K562 (cell line): ENCODE measurements at regions not wholly inside any gene's neighbourhood (a gene's known extent, or its start where the extent isn't known, plus 50 kb on each side); places are given as distances from the start of the nearest gene placed in this dataset.

Experiments used
- ATAC-seq: fragments of 200-7000 bp; cut with Tn5 transposase; 3 replicates; pipeline ENCODE4 v1.9.1; 2020; ENCODE audit warnings: moderate library complexity
- BruUV-seq: library from RNA; stranded (reverse); fragments of 400-500 nt; replicated peaks from 2 replicates; lab custom pipeline; 2021; lab: Mats Ljungman, UMichigan
- CTCF ChIA-PET: fragments of 300-600 bp; formaldehyde crosslinking; extraction: SDS; loops from one replicate; lab custom pipeline; 2021; ENCODE audit warnings: low intra/inter-chr PET ratio; lab: Yijun Ruan, JAX
- POLR2A ChIA-PET: fragments of 300-600, 350-650 bp; sonication (Branson Sonifier 250); formaldehyde crosslinking; extraction: SDS; loops from one replicate; lab custom pipeline; 2021; ENCODE audit warnings: antibody characterized with exemption, inconsistent platforms; lab: Yijun Ruan, JAX
- DNase-seq, 4 experiments: peaks; one replicate each; pipeline versions ENCODE4 v3.0.0 to v3.0.0-alpha.2; 2011 to 2018; ENCODE audit warnings: low spot score in 3 of 4, mixed read lengths in 3 of 4; ENCODE audit errors: extremely low read depth in 1 of 4
- FAIRE-seq: peaks from 2 replicates; lab custom pipeline; 2011; peaks lifted over from hg19 to GRCh38; lab: Jason Lieb, UNC
- H2AFZ ChIP-seq: 2 replicates; pipeline ENCODE4 v1.6.0; 2011; ENCODE audit warnings: low read depth, low read length, control low read depth, inconsistent platforms
- H3K27ac ChIP-seq: fragments of 200-600 bp; 3 replicates; pipeline ENCODE4 v1.8.0; 2011; ENCODE audit warnings: low read depth, mild to moderate bottlenecking, control low read depth, inconsistent platforms, low read length, moderate library complexity, mixed read lengths; ENCODE audit errors: extremely low read depth
- H3K27me3 ChIP-seq, 2 experiments: fragments of 300-600 bp in 1 of 2; 2 replicates in 1 of 2; 3 replicates in 1 of 2; pipeline versions ENCODE4 v1.6.0 to v1.8.0; 2011; ENCODE audit warnings: inconsistent platforms in 2 of 2, low read length in 2 of 2, mild to moderate bottlenecking in 1 of 2, mixed read lengths in 1 of 2, moderate library complexity in 1 of 2; ENCODE audit not compliant: control insufficient read depth in 2 of 2, insufficient read depth in 2 of 2
- H3K36me3 ChIP-seq: fragments of 300-600 bp; 3 replicates; pipeline ENCODE4 v1.8.0; 2011; ENCODE audit warnings: mild to moderate bottlenecking, low read length, inconsistent platforms; ENCODE audit not compliant: control insufficient read depth, insufficient read depth
- H3K4me1 ChIP-seq, 2 experiments: fragments of 200-600 bp in 1 of 2; replicated peaks in 1 of 2; 2 replicates in 1 of 2; 3 replicates in 1 of 2; pipeline versions ENCODE4 v1.5.1 to v1.8.0; 2011; ENCODE audit warnings: inconsistent platforms in 2 of 2, low read length in 2 of 2, mild to moderate bottlenecking in 1 of 2, mixed read lengths in 1 of 2, moderate library complexity in 1 of 2; ENCODE audit not compliant: control insufficient read depth in 2 of 2, insufficient read depth in 2 of 2
- H3K4me2 ChIP-seq: 2 replicates; pipeline ENCODE4 v1.6.1; 2011; ENCODE audit warnings: low read length, control low read depth, inconsistent platforms, mixed read lengths; ENCODE audit not compliant: insufficient read depth
- H3K4me3 ChIP-seq: fragments of 200-600 bp; sonication (generic), shearing (Covaris generic); 2 replicates; pipeline ENCODE4 v1.5.1; 2016; ENCODE audit warnings: control low read depth, inconsistent platforms
- H3K79me2 ChIP-seq: fragments of 200-600 bp; 3 replicates; pipeline ENCODE4 v1.8.0; 2011; ENCODE audit warnings: low read length, inconsistent platforms; ENCODE audit not compliant: control insufficient read depth, insufficient read depth
- H3K9ac ChIP-seq, 2 experiments: 2 replicates each; pipeline versions ENCODE4 v1.6.0 to v1.6.1; 2011; ENCODE audit warnings: low read depth in 2 of 2, low read length in 2 of 2, control low read depth in 1 of 2, inconsistent platforms in 1 of 2, mild to moderate bottlenecking in 1 of 2, mixed read lengths in 1 of 2; ENCODE audit not compliant: insufficient read depth in 1 of 2
- H3K9me1 ChIP-seq: one replicate; pipeline ENCODE4 v1.6.0; 2011; ENCODE audit warnings: inconsistent platforms, mild to moderate bottlenecking, low read length, moderate library complexity; ENCODE audit not compliant: control insufficient read depth, insufficient read depth
- H3K9me3 ChIP-seq: replicated peaks from 2 replicates; pipeline ENCODE4 v1.5.1; 2011; ENCODE audit warnings: low read depth, low read length, inconsistent platforms; ENCODE audit not compliant: control insufficient read depth, insufficient read depth
- H4K20me1 ChIP-seq: replicated peaks from 2 replicates; pipeline ENCODE4 v1.6.1; 2011; ENCODE audit warnings: low read length, inconsistent platforms, mixed read lengths; ENCODE audit not compliant: control insufficient read depth, insufficient read depth
- C11orf30 ChIP-seq: fragments of 450-650 bp; IDR thresholded peaks from 2 replicates; pipeline ENCODE4 v1.6.1; 2016; ENCODE audit warnings: low read depth, mild to moderate bottlenecking
- MAFF ChIP-seq: IDR thresholded peaks from 2 replicates; pipeline ENCODE4 v1.6.1; 2012; ENCODE audit warnings: low read length, improper control_type of control experiment
- MAFG ChIP-seq: fragments of 450-650 bp; conservative IDR thresholded peaks from 2 replicates; pipeline ENCODE4 v1.6.1; 2016; ENCODE audit warnings: missing genetic modification characterization, missing compliant biosample characterization
- PML ChIP-seq: IDR thresholded peaks from 2 replicates; pipeline ENCODE4 v1.6.1; 2012; ENCODE audit warnings: low read length, inconsistent platforms
- ZNF134 ChIP-seq: fragments of 250-450 bp; sonication (Bioruptor Pico); conservative IDR thresholded peaks from 2 replicates; pipeline ENCODE4 v1.4.0; 2020
- ZNF316 ChIP-seq: fragments of 450-650 bp; IDR thresholded peaks from 2 replicates; pipeline ENCODE4 v1.6.1; 2016
- WGBS: fragments of 100-300 bp; shearing (Covaris generic); methylation state at CpG from one replicate; pipeline ENCODE4 v1.1.6; 2016; ENCODE audit warnings: low coverage, mixed read lengths; ENCODE audit not compliant: insufficient coverage; ENCODE audit errors: missing lambda C conversion rate; 5-methylcytosine and 5-hydroxymethylcytosine counted together
- in situ Hi-C: fragments of 300-500 bp; cut with MboI; formaldehyde crosslinking; loops from 4 replicates; pipeline ENCODE4 v1.15.0; 2018; ENCODE audit warnings: inconsistent platforms, mixed read lengths
- intact Hi-C: fragments of 100-400 bp; cut with micrococcal nuclease; formaldehyde crosslinking; loops from 2 replicates; pipeline ENCODE4 v1.14.2; 2022

- no peak for FAIRE-seq
- Histone ChIP-seq H3K4me2 (no peak overlapping the region), H3K4me1 (no peaks in the 10 kb centered on the region), H4K20me1 (no peaks in the 10 kb centered on the region), H3K4me3 (no peak overlapping the region), H3K79me2 (no peaks in the 10 kb centered on the region), H3K9me1 (no peaks in the 10 kb centered on the region), H3K9me3 (no peaks in the 10 kb centered on the region), H2AFZ (no peak overlapping the region), H3K9ac (no peak overlapping the region), H3K27ac (no peak overlapping the region), H3K36me3 (no peaks in the 10 kb centered on the region), H3K27me3 (no peaks in the 10 kb centered on the region)
- ChIA-PET POLR2A (no interaction called here), CTCF (no interaction called here)
- intact Hi-C loops (loop anchor here (10.0 kb wide), 1 partner anchor 133 kb away; no protein-coding TSS in a partner anchor), in situ Hi-C loops (no loop called here)
- BruUV-seq: no TSS peak
- DNase-seq: no peak
- ATAC-seq: no peak
- TF ChIP-seq PML: no peak
- WGBS: 0% methylated on average over 1 of the region's 1 CpG
These were observed 288.1 kb upstream of the GPR149 start for GRCh38 chr3:154718053-154718452.

DNA sequence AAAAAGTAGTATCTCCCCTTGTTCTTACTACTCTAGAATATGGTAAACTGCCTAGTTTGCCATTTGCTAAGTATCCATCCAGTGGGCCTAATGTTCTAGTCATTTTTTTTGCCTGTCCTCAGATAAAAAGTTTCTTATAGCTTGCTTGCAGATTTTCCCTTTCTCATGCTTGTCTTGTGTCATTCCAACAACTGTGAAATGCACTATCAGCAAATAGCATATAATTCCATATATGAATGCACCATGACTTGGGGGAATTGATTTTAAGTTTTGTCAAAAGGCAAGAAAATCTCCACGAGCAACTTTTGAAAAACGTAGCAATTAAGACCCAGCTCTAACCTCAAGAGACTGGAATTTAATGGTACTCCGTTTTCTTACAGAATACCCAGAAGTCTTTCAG lies 286.2 kb upstream of the GPR149 start:
- Histone ChIP-seq H3K36me3 (no peaks in the 10 kb centered on the region), H2AFZ (no peak overlapping the region), H4K20me1 (no peaks in the 10 kb centered on the region), H3K79me2 (no peaks in the 10 kb centered on the region), H3K9ac (no peak overlapping the region), H3K4me1 (no peaks in the 10 kb centered on the region), H3K4me3 (no peak overlapping the region), H3K9me3 (no peaks in the 10 kb centered on the region), H3K4me2 (no peak overlapping the region), H3K27ac (no peak overlapping the region), H3K27me3 (no peaks in the 10 kb centered on the region), H3K9me1 (no peaks in the 10 kb centered on the region)
- TF ChIP-seq ZNF316: peak; percentile 48; the same call in 1 of the 2 replicates
- peak; percentile 26; the same call in 1 of the 2 replicates for TF ChIP-seq MAFF
- TF ChIP-seq ZNF134: no peak
- TF ChIP-seq MAFG: 0 out of 2 replicates have a peak, but pooled peaks have one; percentile 8
- peak; percentile 17; the same call in 1 of the 2 replicates for TF ChIP-seq C11orf30
- ChIA-PET POLR2A (no interaction called here), CTCF (no interaction called here)
- in situ Hi-C loops (no loop called here), intact Hi-C loops (loop anchor here (10.0 kb wide), 1 partner anchor 131 kb away; no protein-coding TSS in a partner anchor)
- FAIRE-seq: no peak
- WGBS: 0% methylated on average over 3 of the region's 3 CpGs
- no peak for DNase-seq
- no peak for ATAC-seq
- BruUV-seq: no TSS peak
